Testis (tissue), 2 donors: ENCODE measurements at regions not wholly inside any gene's neighbourhood (a gene's known extent, or its start where the extent isn't known, plus 50 kb on each side); places are given as distances from the start of the nearest gene placed in this dataset.

Experiments used
- DNase-seq: peaks from one replicate; pipeline ENCODE4 v3.0.0-alpha.2; 2019
- H3K27ac ChIP-seq, 2 donors: fragments of 200-600 bp; sonication (generic); one replicate each; pipeline ENCODE4 v1.5.1; 2019
- H3K27me3 ChIP-seq: fragments of 200-600 bp; sonication (generic); one replicate; pipeline ENCODE4 v1.5.1; 2019
- H3K36me3 ChIP-seq: fragments of 200-600 bp; sonication (generic); one replicate; pipeline ENCODE4 v1.5.1; 2017; ENCODE audit warnings: low read depth; ENCODE audit errors: missing control alignments
- H3K4me1 ChIP-seq: fragments of 200-600 bp; sonication (generic); one replicate; pipeline ENCODE4 v1.5.1; 2019
- H3K4me3 ChIP-seq, 2 donors: fragments of 200-600 bp; sonication (generic); one replicate each; pipeline ENCODE4 v1.5.1; 2017 to 2019
- H3K9me3 ChIP-seq: fragments of 200-600 bp; sonication (generic); one replicate; pipeline ENCODE4 v1.5.1; 2017
- CTCF ChIP-seq, 3 experiments: fragments of 450-650 bp in 2 of 3; fragments of 200-600 bp in 1 of 3; sonication (generic) in 1 of 3; IDR thresholded peaks; one replicate each; pipeline ENCODE4 v1.5.1; 2016 to 2019; ENCODE audit warnings: antibody characterized with exemption in 3 of 3, mild to moderate bottlenecking in 2 of 3, moderate library complexity in 1 of 3
- POLR2A ChIP-seq: fragments of 450-650 bp; IDR thresholded peaks from one replicate; pipeline ENCODE4 v1.6.1; 2017; ENCODE audit warnings: antibody characterized with exemption, mild to moderate bottlenecking, moderate library complexity
- WGBS, 2 donors: methylation state at CpG; one replicate each; pipeline ENCODE4 v1.1.5; 2018; 5-methylcytosine and 5-hydroxymethylcytosine counted together
- intact Hi-C: fragments of 100-400 bp; cut with DNase I; formaldehyde crosslinking; loops from one replicate; pipeline ENCODE4 v1.15.1; 2023; ENCODE audit warnings: low total_unique reads

- DNase-seq: no peak
Measured at GRCh38 chr10:55200020-55200419, 399.0 kb upstream of the PCDH15 start.

GRCh38 chr10:55191236-55191860, 390.3 kb upstream of the PCDH15 start:
- intact Hi-C loops: no loop called here
- no peak for TF ChIP-seq CTCF (IDR thresholded peaks at IDR 0.05)
- TF ChIP-seq POLR2A: no peak

More at GRCh38 chr10:55200020-55200419, 399.0 kb upstream of the PCDH15 start:
- Histone ChIP-seq H3K4me1 (no peaks in the 10 kb centered on the region), H3K27me3 (no peaks in the 10 kb centered on the region), H3K9me3 (no peaks in the 10 kb centered on the region), H3K4me3 (no peak overlapping the region), H3K36me3 (no peaks in the 10 kb centered on the region), H3K27ac (no peak overlapping the region)
- WGBS, 2 donors: 69 to 83% methylated on average over 2 of the region's 2 CpGs
- intact Hi-C loops: no loop called here
- TF ChIP-seq CTCF (IDR thresholded peaks at IDR 0.05) (no peak), POLR2A (no peak)

GRCh38 chr10:55183993-55184392, 383.0 kb upstream of the PCDH15 start:
- Histone ChIP-seq H3K36me3 (no peaks in the 10 kb centered on the region), H3K27me3 (no peaks in the 10 kb centered on the region), H3K4me1 (no peaks in the 10 kb centered on the region), H3K9me3 (no peaks in the 10 kb centered on the region), H3K27ac (no peak overlapping the region), H3K4me3 (no peak overlapping the region)
- intact Hi-C loops: no loop called here
- no peak for TF ChIP-seq POLR2A
- no peak for TF ChIP-seq CTCF (IDR thresholded peaks at IDR 0.05)
- 89% methylated on average over 2 of the region's 2 CpGs for WGBS, 2 donors
- no peak for DNase-seq

More at GRCh38 chr10:55191236-55191860, 390.3 kb upstream of the PCDH15 start:
- H3K36me3 ChIP-seq: no peaks in the 10 kb centered on the region
- no peaks in the 10 kb centered on the region for H3K9me3 ChIP-seq
- H3K27me3 ChIP-seq: no peaks in the 10 kb centered on the region
- DNase-seq: no peak
- WGBS, 2 donors: 81 to 87% methylated on average over 2 of the region's 2 CpGs
- no peak overlapping the region for H3K4me3 ChIP-seq
- H3K27ac ChIP-seq: no peak overlapping the region
- no peaks in the 10 kb centered on the region for H3K4me1 ChIP-seq

- Histone ChIP-seq H3K27ac (no peak overlapping the region), H3K27me3 (no peaks in the 10 kb centered on the region), H3K9me3 (no peaks in the 10 kb centered on the region), H3K4me1 (no peaks in the 10 kb centered on the region), H3K36me3 (no peaks in the 10 kb centered on the region), H3K4me3 (no peak overlapping the region)
- intact Hi-C loops: no loop called here
- no peak for TF ChIP-seq CTCF (IDR thresholded peaks at IDR 0.05)
- no peak for TF ChIP-seq POLR2A
- no peak for DNase-seq
- WGBS, 2 donors: 91 to 94% methylated on average over 1 of the region's 1 CpG
Measured at GRCh38 chr10:55180357-55180756, 379.3 kb upstream of the PCDH15 start.

- no peak for TF ChIP-seq POLR2A
- TF ChIP-seq CTCF (IDR thresholded peaks at IDR 0.05): no peak
- no peak overlapping the region for H3K4me3 ChIP-seq
- H3K9me3 ChIP-seq: no peaks in the 10 kb centered on the region
- no peak overlapping the region for H3K27ac ChIP-seq
- H3K36me3 ChIP-seq: no peaks in the 10 kb centered on the region
- no peaks in the 10 kb centered on the region for H3K4me1 ChIP-seq
- 34 to 40% methylated on average over 4 of the region's 4 CpGs for WGBS, 2 donors
- H3K27me3 ChIP-seq: no peaks in the 10 kb centered on the region
- intact Hi-C loops: no loop called here
- no peak for DNase-seq
Measured at GRCh38 chr10:55174419-55174818, 373.4 kb upstream of the PCDH15 start.
